ENCODE measurements at regions not wholly inside any gene's neighbourhood (a gene's known extent, or its start where the extent isn't known, plus 50 kb on each side); places are given as distances from the start of the nearest gene placed in this dataset.

DNA sequence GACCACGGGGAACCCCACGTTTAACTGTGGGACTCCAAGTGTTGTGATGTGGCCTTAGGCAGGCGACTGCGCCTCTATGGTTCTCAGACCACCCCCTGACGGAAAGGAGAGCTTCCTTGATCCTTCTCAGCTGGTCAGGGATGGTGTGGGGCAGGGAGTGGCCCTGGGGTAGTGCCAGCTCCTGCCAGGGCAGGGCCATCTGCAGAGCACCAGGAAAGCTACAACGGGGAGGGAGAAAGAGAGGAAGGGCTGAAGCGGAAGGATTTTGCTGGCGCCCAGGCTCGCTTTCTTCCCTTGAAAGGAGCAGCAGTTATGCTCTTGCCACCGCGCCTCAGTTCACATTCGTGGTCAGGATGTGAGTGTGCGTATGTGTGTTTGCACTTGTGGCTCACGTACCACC is 74.9 kb upstream of the PCBD1 start:
- no peak for TF ChIP-seq CTCF (IDR thresholded peaks at IDR 0.05)
- no peak for TF ChIP-seq POLR2A (IDR thresholded peaks at IDR 0.05)
- no peak for TF ChIP-seq POLR2AphosphoS5 (IDR thresholded peaks at IDR 0.05)
